Keratinocyte (primary cell): ENCODE measurements at regions not wholly inside any gene's neighbourhood (a gene's known extent, or its start where the extent isn't known, plus 50 kb on each side); places are given as distances from the start of the nearest gene placed in this dataset.

Source experiments
- DNase-seq: peaks from one replicate; pipeline ENCODE4 v3.0.0-alpha.2; 2011; ENCODE audit warnings: low read depth, missing footprints, low spot score
- FAIRE-seq: peaks from 2 replicates; lab custom pipeline; 2011; peaks lifted over from hg19 to GRCh38; lab: Jason Lieb, UNC
- H2AFZ ChIP-seq: 2 replicates; pipeline ENCODE4 v1.6.0; 2012; ENCODE audit warnings: low read length, control low read depth, inconsistent platforms; ENCODE audit not compliant: control insufficient read depth
- H3K27ac ChIP-seq: 2 replicates; pipeline ENCODE4 v1.5.1; 2011; ENCODE audit warnings: low read length; ENCODE audit not compliant: control insufficient read depth, insufficient read depth
- H3K27me3 ChIP-seq: 3 replicates; pipeline ENCODE4 v1.6.0; 2011; ENCODE audit warnings: low read length; ENCODE audit not compliant: control insufficient read depth, insufficient read depth; ENCODE audit errors: extremely low read depth
- H3K36me3 ChIP-seq, 2 experiments: 2 replicates in 1 of 2; 3 replicates in 1 of 2; pipeline ENCODE4 v1.5.1; 2011; ENCODE audit warnings: low read length in 2 of 2, mild to moderate bottlenecking in 1 of 2; ENCODE audit not compliant: control insufficient read depth in 2 of 2, insufficient read depth in 2 of 2; ENCODE audit errors: extremely low read depth in 1 of 2
- H3K4me1 ChIP-seq: 3 replicates; pipeline ENCODE4 v1.5.1; 2011; ENCODE audit warnings: low read length; ENCODE audit not compliant: control insufficient read depth, insufficient read depth; ENCODE audit errors: extremely low read depth
- H3K4me2 ChIP-seq: 3 replicates; pipeline ENCODE4 v1.6.0; 2011; ENCODE audit warnings: low read depth, low read length; ENCODE audit not compliant: control insufficient read depth, insufficient read depth; ENCODE audit errors: extremely low read depth
- H3K4me3 ChIP-seq, 3 experiments: fragments of 200-600 bp in 1 of 3; sonication (generic) in 1 of 3; 2 replicates in 2 of 3; 3 replicates in 1 of 3; pipeline ENCODE4 v1.5.1; 2011 to 2016; ENCODE audit warnings: low read length in 3 of 3, mild to moderate bottlenecking in 3 of 3, control low read depth in 2 of 3, inconsistent platforms in 1 of 3, low read depth in 1 of 3, mixed read lengths in 1 of 3, mixed run types in 1 of 3, moderate library complexity in 1 of 3; ENCODE audit not compliant: control insufficient read depth in 2 of 3, insufficient read depth in 2 of 3; ENCODE audit errors: extremely low read depth in 1 of 3
- H3K79me2 ChIP-seq: 2 replicates; pipeline ENCODE4 v1.6.0; 2012; ENCODE audit warnings: low read length; ENCODE audit not compliant: control insufficient read depth, insufficient read depth
- H3K9ac ChIP-seq: 3 replicates; pipeline ENCODE4 v1.6.0; 2011; ENCODE audit warnings: low read length; ENCODE audit not compliant: control insufficient read depth, insufficient read depth; ENCODE audit errors: extremely low read depth
- H3K9me1 ChIP-seq: 3 replicates; pipeline ENCODE4 v1.6.0; 2011; ENCODE audit warnings: low read length; ENCODE audit not compliant: control insufficient read depth, insufficient read depth; ENCODE audit errors: extremely low read depth
- H3K9me3 ChIP-seq: 2 replicates; pipeline ENCODE4 v1.5.1; 2012; ENCODE audit warnings: low read depth, low read length; ENCODE audit not compliant: control insufficient read depth
- H4K20me1 ChIP-seq: 3 replicates; pipeline ENCODE4 v1.6.0; 2011; ENCODE audit warnings: low read length; ENCODE audit not compliant: control insufficient read depth, insufficient read depth; ENCODE audit errors: extremely low read depth
- EZH2 ChIP-seq: IDR thresholded peaks from one replicate; pipeline ENCODE4 v1.6.1; 2012; ENCODE audit warnings: inconsistent platforms, mild to moderate bottlenecking, low read length, moderate library complexity
- dilution Hi-C: fragments of 300-500 bp; cut with MboI; formaldehyde crosslinking; loops from one replicate; pipeline ENCODE4 v1.7.0; 2020; ENCODE audit warnings: low sequenced_read_pairs; ENCODE audit not compliant: extremely low pct_ligation_motif_present
- TF ChIP-seq, protein P1 (sequence below), 3 experiments: IDR thresholded peaks in 1 of 3; conservative IDR thresholded peaks in 1 of 3; optimal IDR thresholded peaks in 1 of 3; 2 replicates in 2 of 3; 3 replicates in 1 of 3; pipeline versions ENCODE3 to v1.5.1; 2011; ENCODE audit warnings: low read length in 3 of 3, mild to moderate bottlenecking in 3 of 3, moderate library complexity in 2 of 3, control low read depth in 1 of 3, inconsistent platforms in 1 of 3; ENCODE audit not compliant: insufficient read depth in 2 of 3; ENCODE audit errors: extremely low read depth in 1 of 3

- Histone ChIP-seq H2AFZ (no peak overlapping the region), H3K9me1 (no peaks in the 10 kb centered on the region), H3K4me1 (peaks cover 10% of the 10 kb centered on the region), H3K27me3 (no peaks in the 10 kb centered on the region), H3K36me3 (no peaks in the 10 kb centered on the region), H3K4me2 (no peak overlapping the region), H3K27ac (no peak overlapping the region), H3K4me3 (no peak overlapping the region), H3K79me2 (no peaks in the 10 kb centered on the region), H3K9me3 (no peaks in the 10 kb centered on the region), H4K20me1 (no peaks in the 10 kb centered on the region), H3K9ac (no peak overlapping the region)
- no peak for TF ChIP-seq EZH2
- TF ChIP-seq, protein P1, sequence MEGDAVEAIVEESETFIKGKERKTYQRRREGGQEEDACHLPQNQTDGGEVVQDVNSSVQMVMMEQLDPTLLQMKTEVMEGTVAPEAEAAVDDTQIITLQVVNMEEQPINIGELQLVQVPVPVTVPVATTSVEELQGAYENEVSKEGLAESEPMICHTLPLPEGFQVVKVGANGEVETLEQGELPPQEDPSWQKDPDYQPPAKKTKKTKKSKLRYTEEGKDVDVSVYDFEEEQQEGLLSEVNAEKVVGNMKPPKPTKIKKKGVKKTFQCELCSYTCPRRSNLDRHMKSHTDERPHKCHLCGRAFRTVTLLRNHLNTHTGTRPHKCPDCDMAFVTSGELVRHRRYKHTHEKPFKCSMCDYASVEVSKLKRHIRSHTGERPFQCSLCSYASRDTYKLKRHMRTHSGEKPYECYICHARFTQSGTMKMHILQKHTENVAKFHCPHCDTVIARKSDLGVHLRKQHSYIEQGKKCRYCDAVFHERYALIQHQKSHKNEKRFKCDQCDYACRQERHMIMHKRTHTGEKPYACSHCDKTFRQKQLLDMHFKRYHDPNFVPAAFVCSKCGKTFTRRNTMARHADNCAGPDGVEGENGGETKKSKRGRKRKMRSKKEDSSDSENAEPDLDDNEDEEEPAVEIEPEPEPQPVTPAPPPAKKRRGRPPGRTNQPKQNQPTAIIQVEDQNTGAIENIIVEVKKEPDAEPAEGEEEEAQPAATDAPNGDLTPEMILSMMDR (optimal IDR thresholded peaks at IDR 0.05 in 1 of 3, IDR thresholded peaks at IDR 0.05 in 1 of 3, conservative IDR thresholded peaks at IDR 0.05 in 1 of 3; ENCODE audit: extremely low read depth in 1 of 3, insufficient read depth in 2 of 3, low read length in 3 of 3) = no peak
- DNase-seq (no peak), FAIRE-seq (no peak)
- dilution Hi-C loops = no loop called here
These were observed 1421.2 kb upstream of the TENM4 start for GRCh38 chr11:80862011-80862410.

GRCh38 chr11:80861193-80861592 lies 1420.4 kb upstream of the TENM4 start:
- no peaks in the 10 kb centered on the region for H4K20me1 ChIP-seq
- H2AFZ ChIP-seq = no peak overlapping the region
- DNase-seq (no peak), FAIRE-seq (no peak)
- H3K9me3 ChIP-seq = no peaks in the 10 kb centered on the region
- no peaks in the 10 kb centered on the region for H3K9me1 ChIP-seq
- no peak overlapping the region for H3K4me2 ChIP-seq
- H3K27ac ChIP-seq = no peak overlapping the region
- H3K9ac ChIP-seq = no peak overlapping the region
- TF ChIP-seq, protein P1 (optimal IDR thresholded peaks at IDR 0.05 in 1 of 3, IDR thresholded peaks at IDR 0.05 in 1 of 3, conservative IDR thresholded peaks at IDR 0.05 in 1 of 3; ENCODE audit: extremely low read depth in 1 of 3, insufficient read depth in 2 of 3, low read length in 3 of 3) = no peak
- TF ChIP-seq EZH2 = no peak
- dilution Hi-C loops = no loop called here
- peaks cover 13% of the 10 kb centered on the region for H3K4me1 ChIP-seq
- no peak overlapping the region for H3K4me3 ChIP-seq
- no peaks in the 10 kb centered on the region for H3K36me3 ChIP-seq
- H3K79me2 ChIP-seq = no peaks in the 10 kb centered on the region
- H3K27me3 ChIP-seq = no peaks in the 10 kb centered on the region
